HG02678 (cell line): ENCODE measurements at regions not wholly inside any gene's neighbourhood (a gene's known extent, or its start where the extent isn't known, plus 50 kb on each side); places are given as distances from the start of the nearest gene placed in this dataset.

ENCODE experiments used
- ATAC-seq: cut with Tn5 transposase; IDR thresholded peaks from one replicate; pipeline ENCODE4 v1.9.1; 2021; ENCODE audit warnings: mild to moderate bottlenecking, moderate library complexity; ENCODE audit not compliant: unreplicated experiment

DNA sequence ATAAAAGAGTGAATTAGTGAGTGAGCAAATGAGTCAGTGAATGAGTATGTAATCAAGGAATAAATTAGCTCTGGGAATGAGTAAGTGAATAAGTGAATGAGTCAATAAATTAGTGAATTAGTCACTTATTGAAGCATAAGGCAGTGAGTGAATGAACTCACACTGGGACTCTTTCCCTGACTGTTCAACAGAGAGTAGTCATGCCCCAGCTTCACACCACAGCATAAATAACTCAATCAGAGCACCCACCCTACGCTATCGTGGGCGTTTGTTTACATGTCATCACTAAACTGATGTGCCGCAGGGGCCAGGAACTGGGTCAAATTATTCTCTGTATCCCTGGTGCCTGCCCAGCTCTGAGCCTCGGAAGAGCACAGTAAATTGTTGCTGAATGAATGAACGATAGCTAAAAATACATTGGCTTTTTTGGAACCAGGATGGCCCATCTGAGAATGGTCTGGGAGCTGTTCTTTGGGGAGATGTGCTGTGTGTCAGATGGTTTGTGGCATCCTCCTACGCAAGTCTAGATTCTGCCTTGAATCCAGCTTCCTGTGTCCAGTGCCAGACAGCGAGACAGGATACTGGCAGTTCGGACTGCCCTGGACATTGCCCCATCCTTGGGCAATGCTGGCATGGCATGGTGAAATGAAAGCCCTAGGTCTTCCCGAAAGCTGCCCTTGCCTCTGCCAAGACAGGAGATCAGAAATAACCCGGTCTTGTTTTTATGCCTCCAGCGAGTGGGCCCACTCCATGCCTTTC, 98.0 kb upstream of the RTL1 start:
- no peak for ATAC-seq

DNA sequence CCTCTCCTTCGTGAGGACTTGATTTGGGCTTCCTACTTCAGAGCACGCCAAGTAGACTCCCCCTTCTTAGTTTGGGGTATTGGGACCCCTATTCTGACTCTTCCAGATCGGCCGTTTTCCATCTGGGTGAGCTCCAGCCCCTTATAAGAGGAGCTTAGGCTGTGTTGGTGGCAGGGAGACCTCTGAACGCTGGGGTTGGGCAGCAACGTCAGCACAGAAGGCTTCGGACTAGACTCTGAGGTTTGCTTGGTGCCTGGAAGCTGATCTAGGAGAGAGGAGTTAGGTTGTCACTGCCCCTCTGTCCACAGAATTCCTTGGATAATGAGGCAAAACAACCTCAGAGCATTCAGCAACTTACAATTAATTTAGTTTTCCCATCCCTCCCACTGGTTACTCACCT, 99.2 kb upstream of the RTL1 start:
- ATAC-seq: no peak

DNA sequence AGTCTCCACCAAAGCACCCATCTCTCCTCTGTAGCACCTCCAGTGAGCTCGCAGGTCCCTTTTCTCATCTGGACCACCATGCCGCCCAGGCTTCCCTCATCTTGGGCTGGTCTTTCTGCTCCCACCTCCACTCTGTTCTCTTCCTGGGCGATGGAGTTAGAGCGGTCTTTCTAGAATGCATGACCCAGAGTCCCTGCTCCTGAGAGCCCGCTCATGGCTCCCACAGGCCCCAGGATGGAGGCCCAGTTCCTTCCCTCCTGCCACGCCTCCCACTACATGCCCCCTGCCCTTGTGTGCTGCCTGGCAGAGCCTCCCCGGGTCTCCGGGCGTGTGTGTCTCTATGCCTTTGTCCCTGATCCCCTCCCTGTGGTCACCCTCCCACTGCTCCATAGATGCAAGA, 100.7 kb upstream of the RTL1 start:
- ATAC-seq: no peak

DNA sequence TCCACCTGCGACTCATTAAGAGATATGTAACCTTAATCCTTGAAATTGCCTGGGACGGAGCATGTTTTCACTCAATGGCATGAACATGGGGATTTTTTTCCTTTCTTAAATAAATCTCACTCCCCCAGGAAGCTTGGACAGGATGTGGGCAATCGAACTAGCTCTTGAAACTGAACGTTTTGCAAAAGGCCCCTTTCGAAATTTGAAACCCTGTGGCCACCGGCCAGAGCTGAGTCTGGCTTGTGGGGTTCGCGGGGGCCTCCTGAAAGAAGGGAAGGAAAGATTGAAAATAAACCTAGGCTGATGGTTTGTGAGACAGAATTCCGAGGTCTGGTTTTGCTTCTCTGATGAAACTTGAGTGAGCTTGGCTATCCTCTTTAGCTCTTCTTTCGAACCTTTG, 101.4 kb upstream of the RTL1 start:
- ATAC-seq: no peak

DNA sequence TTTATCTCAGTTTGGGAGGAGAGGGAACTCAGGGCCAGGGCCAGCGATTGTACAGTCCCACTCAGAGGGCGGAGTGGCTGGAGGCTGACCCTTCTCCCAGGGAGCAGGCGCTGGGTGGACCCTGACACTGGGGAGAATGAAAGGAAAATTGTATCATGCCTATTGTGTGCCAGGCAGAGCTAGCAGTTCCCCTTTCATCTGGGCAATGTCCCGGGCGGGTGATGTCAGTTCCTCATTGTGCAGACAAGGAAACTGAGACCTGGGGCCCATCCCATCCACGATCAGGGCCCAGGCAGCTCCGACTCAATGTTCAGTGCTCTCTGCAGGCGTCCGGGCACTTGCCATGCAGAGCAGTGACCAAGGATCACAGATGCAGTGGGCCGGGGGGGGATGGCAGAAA, 101.9 kb upstream of the RTL1 start:
- ATAC-seq: no peak

DNA sequence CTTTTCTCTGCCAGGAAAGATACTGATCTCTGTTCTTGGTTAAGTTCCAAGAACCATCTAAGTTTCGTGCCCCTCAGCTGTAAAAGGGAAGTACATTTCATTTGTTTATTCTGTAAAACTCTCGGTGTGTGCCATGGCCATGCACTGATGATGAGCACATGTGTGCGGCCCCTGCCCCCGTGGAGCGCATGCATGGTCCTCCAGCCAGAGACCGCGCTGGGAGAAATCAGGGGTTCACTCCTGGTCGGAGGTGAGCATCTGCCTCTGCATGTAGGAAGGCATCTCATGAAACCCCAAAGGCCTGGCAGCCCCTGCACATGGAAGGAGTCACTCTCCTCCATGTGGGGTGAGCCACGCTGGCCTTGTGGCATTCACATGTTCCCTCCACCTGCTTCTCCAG, 102.5 kb upstream of the RTL1 start:
- no peak for ATAC-seq

- no peak for ATAC-seq
Observed at GRCh38 chr14:101007004-101007614, 103.6 kb upstream of the RTL1 start.

DNA sequence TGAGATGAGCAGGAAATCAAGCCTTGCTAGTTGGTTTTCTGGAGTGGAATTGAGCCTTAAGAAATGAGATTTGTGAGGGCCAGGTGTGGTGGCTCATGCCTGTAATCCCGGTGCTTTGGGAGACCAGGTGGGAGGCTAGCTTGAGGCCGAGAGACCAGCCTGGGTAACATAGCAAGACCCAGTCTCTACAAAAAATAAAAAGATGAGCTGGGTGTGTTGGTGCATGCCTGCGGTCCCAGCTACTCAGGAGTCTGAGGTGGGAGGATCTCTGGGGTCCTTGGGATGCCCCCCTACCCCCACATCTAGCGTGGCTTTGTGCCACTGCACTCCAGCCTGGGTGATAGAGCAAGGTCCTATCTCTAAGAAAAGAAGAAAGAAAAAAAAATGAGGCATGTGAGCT, 104.2 kb upstream of the RTL1 start:
- ATAC-seq: no peak

DNA sequence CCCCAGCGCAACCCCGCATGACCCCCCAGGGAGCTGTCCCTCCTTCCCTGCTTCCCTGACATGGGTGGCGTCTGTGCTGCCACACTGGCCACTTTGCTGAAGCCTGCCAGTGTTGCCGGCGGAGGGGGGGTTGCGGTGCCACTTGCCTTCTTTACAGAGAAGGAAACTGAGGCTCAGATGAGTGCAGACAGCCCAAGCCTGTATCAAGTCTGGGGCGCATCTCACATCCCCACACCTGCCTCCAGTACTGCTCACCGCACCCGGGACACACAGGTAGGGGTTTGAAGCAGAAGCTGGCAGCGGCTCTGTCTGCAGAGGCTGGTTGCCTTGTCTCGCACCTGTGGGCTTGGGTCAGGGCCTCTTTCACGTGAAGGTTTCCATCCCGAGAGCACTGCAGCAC, 104.7 kb upstream of the RTL1 start:
- no peak for ATAC-seq

GRCh38 chr14:101008631-101009336, 105.3 kb upstream of the RTL1 start:
- no peak for ATAC-seq

- no peak for ATAC-seq
Observed at GRCh38 chr14:101009531-101009930, 106.0 kb upstream of the RTL1 start.

GRCh38 chr14:101010293-101010692, 106.8 kb upstream of the RTL1 start:
- ATAC-seq: no peak

DNA sequence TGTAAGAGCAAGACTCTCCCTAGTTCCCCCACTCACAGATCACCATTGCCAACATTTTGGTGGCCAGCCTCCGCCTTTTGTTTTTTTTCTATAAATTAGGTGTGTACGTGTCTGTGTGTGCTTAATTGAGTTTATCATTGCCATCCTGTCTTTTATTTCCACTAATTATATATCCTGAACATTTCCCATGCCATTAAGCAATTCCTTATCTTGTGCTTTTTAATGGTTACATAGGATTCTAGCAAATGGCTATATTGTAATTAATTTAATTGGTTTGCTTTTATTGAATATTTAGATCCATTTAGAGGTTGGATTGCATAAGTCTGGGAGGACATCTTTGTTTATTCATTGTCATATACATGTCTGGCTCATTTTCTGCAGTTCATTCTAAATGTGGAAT, 107.3 kb upstream of the RTL1 start:
- ATAC-seq: no peak

DNA sequence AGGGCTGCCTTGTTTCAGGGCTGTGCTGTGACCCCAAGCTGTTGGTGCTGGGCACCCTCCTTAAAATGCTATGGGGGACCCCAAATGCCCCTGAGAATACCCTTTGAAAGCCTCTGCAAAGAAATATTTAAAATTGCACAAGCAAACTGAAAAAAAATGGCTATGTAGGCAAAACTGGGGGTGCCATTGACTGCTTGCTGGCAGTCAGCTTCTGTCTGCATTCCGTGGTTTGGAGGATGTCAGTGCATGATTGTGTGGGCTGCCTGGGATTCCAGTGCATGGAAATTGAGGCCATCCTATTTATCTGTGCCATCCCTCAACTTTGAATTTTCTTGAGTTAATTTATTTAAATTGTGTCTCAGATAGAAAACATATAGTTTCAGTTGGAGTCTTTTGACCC, 113.7 kb upstream of the RTL1 start:
- no peak for ATAC-seq

- ATAC-seq: no peak
Observed at GRCh38 chr14:101017806-101018560, 114.5 kb upstream of the RTL1 start.

GRCh38 chr14:101018561-101019290, 115.2 kb upstream of the RTL1 start:
- ATAC-seq: no peak

- ATAC-seq: no peak
Observed at GRCh38 chr14:101019541-101019940, 116.0 kb upstream of the RTL1 start.

GRCh38 chr14:101019990-101020710, 116.6 kb upstream of the RTL1 start:
- ATAC-seq: no peak

DNA sequence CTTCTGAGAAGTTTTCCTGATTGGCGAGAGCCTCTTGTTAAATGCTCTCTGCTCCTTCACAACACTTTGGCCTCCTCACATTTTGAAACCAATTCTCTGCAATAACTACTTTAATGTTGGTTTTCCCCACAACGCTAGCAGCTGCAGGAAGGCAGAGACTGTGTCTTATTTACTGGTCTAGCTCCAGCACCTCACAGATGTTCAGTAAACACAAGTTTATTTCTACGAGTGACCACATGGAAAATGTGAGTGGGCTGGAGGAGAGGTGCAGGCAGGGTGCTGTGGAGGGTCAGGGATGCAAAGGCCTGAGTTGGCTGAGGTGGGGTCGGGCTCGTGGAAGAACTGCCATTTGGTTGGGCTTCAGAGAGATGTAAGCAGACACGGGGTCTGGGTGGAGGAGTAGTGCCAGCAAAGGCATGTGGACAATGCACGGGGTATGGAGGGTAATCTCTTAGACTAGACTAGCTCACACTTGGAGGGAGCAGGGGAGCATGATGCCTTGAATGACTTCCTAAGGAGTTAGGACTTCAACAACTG, 117.4 kb upstream of the RTL1 start:
- no peak for ATAC-seq

DNA sequence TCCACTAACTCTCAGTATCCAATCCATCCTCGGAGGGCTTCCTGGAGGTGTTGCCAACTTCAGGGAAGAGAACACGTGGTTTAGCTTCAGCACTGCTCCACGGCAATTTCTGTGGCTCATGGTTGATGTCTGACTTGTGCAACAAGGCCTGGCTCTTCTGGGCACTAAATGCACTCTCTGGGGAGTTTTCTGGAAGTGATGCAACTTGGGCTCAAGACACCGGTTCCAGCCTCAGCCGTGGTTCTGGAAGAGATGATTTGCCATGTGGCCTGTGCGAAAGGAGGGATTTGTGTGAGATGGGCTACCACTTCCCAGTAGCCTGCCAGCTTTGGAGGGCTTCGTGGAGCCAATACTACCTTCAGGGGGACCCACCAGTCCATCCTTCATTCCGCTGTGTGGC, 118.6 kb upstream of the RTL1 start:
- no peak for ATAC-seq
